H9 (cell line): ENCODE measurements at regions not wholly inside any gene's neighbourhood (a gene's known extent, or its start where the extent isn't known, plus 50 kb on each side); places are given as distances from the start of the nearest gene placed in this dataset.

Source experiments
- DNase-seq: peaks from one replicate; pipeline ENCODE4 v3.0.0-alpha.2; 2017
- H2AFZ ChIP-seq: one replicate; pipeline ENCODE4 v1.6.1; 2013; ENCODE audit warnings: mild to moderate bottlenecking, low read length, control low read depth, moderate library complexity
- H2AK5ac ChIP-seq: 2 replicates; pipeline ENCODE4 v1.6.1; 2013; ENCODE audit warnings: low read length, control low read depth, mixed read lengths; ENCODE audit not compliant: insufficient read length
- H2BK120ac ChIP-seq: one replicate; pipeline ENCODE4 v1.6.1; 2013; ENCODE audit warnings: low read depth, mild to moderate bottlenecking, low read length, control low read depth, inconsistent platforms; ENCODE audit not compliant: poor library complexity, severe bottlenecking
- H2BK12ac ChIP-seq: 2 replicates; pipeline ENCODE4 v1.6.1; 2013; ENCODE audit warnings: low read length, control low read depth, mixed read lengths, low read depth; ENCODE audit not compliant: insufficient read length
- H2BK15ac ChIP-seq: 2 replicates; pipeline ENCODE4 v1.6.1; 2013; ENCODE audit warnings: low read depth, low read length, control low read depth
- H2BK20ac ChIP-seq: one replicate; pipeline ENCODE4 v1.6.1; 2013; ENCODE audit warnings: low read depth, mild to moderate bottlenecking, low read length, control low read depth, inconsistent platforms; ENCODE audit not compliant: poor library complexity, severe bottlenecking
- H2BK5ac ChIP-seq: 2 replicates; pipeline ENCODE4 v1.6.1; 2013; ENCODE audit warnings: low read length, control low read depth, mixed read lengths; ENCODE audit not compliant: insufficient read length
- H3K14ac ChIP-seq: 2 replicates; pipeline ENCODE4 v1.6.1; 2013; ENCODE audit warnings: low read length, control low read depth; ENCODE audit not compliant: insufficient read depth
- H3K18ac ChIP-seq: 2 replicates; pipeline ENCODE4 v1.6.1; 2013; ENCODE audit warnings: low read depth, mild to moderate bottlenecking, mixed read lengths, low read length, control low read depth; ENCODE audit not compliant: insufficient read length
- H3K23ac ChIP-seq: 2 replicates; pipeline ENCODE4 v1.6.1; 2013; ENCODE audit warnings: low read length, control low read depth, mixed read lengths, low read depth; ENCODE audit not compliant: insufficient read length
- H3K23me2 ChIP-seq: 2 replicates; pipeline ENCODE4 v1.6.1; 2013; ENCODE audit warnings: low read depth, mild to moderate bottlenecking, mixed read lengths, low read length, control low read depth; ENCODE audit not compliant: insufficient read length, poor library complexity, severe bottlenecking
- H3K27ac ChIP-seq: 2 replicates; pipeline ENCODE4 v1.5.1; 2013; ENCODE audit warnings: low read length, control low read depth, mixed read lengths, low read depth; ENCODE audit not compliant: insufficient read length
- H3K27me3 ChIP-seq: 2 replicates; pipeline ENCODE4 v1.6.1; 2013; ENCODE audit warnings: low read length, control low read depth, inconsistent platforms; ENCODE audit not compliant: insufficient read depth
- H3K4ac ChIP-seq: 2 replicates; pipeline ENCODE4 v1.6.1; 2013; ENCODE audit warnings: low read depth, mild to moderate bottlenecking, control low read depth, inconsistent platforms, low read length, moderate library complexity
- H3K4me1 ChIP-seq: 2 replicates; pipeline ENCODE4 v1.6.1; 2013; ENCODE audit warnings: low read length, control low read depth, inconsistent platforms; ENCODE audit not compliant: insufficient read depth
- H3K4me2 ChIP-seq: 2 replicates; pipeline ENCODE4 v1.6.1; 2013; ENCODE audit warnings: low read length, control low read depth, mixed read lengths; ENCODE audit not compliant: insufficient read length, insufficient read depth
- H3K56ac ChIP-seq: 2 replicates; pipeline ENCODE4 v1.6.1; 2013; ENCODE audit warnings: low read depth, mild to moderate bottlenecking, mixed read lengths, low read length, control low read depth; ENCODE audit not compliant: insufficient read length
- H3K79me1 ChIP-seq: 2 replicates; pipeline ENCODE4 v1.6.1; 2013; ENCODE audit warnings: low read depth, mild to moderate bottlenecking, moderate library complexity, low read length, control low read depth, inconsistent platforms; ENCODE audit not compliant: insufficient read depth, poor library complexity, severe bottlenecking
- H3K79me2 ChIP-seq: 2 replicates; pipeline ENCODE4 v1.6.1; 2013; ENCODE audit warnings: low read length, control low read depth, inconsistent platforms; ENCODE audit not compliant: insufficient read depth
- H3K9ac ChIP-seq: 2 replicates; pipeline ENCODE4 v1.6.1; 2013; ENCODE audit warnings: low read length, control low read depth, mixed read lengths; ENCODE audit not compliant: insufficient read length; ENCODE audit errors: extremely low read depth
- H3K9me3 ChIP-seq: one replicate; pipeline ENCODE4 v1.6.1; 2013; ENCODE audit warnings: low read depth, low read length, inconsistent platforms; ENCODE audit not compliant: control insufficient read depth
- H3T11ph ChIP-seq: one replicate; pipeline ENCODE4 v1.6.1; 2013; ENCODE audit warnings: mild to moderate bottlenecking, low read length, control low read depth, inconsistent platforms
- H4K20me1 ChIP-seq: one replicate; pipeline ENCODE4 v1.6.1; 2013; ENCODE audit not compliant: control insufficient read depth, insufficient read length, insufficient read depth
- H4K5ac ChIP-seq: 2 replicates; pipeline ENCODE4 v1.6.1; 2013; ENCODE audit warnings: low read depth, mild to moderate bottlenecking, mixed read lengths, low read length, control low read depth; ENCODE audit not compliant: insufficient read length
- H4K8ac ChIP-seq: replicated peaks from 2 replicates; pipeline ENCODE4 v1.6.1; 2013; ENCODE audit warnings: low read length, control low read depth, mixed read lengths, low read depth; ENCODE audit not compliant: insufficient read length
- H4K91ac ChIP-seq: 2 replicates; pipeline ENCODE4 v1.6.1; 2013; ENCODE audit warnings: low read depth, mild to moderate bottlenecking, moderate library complexity, mixed read lengths, low read length, control low read depth; ENCODE audit not compliant: insufficient read length
- H3K27ac Mint-ChIP-seq, 3 experiments: 2 replicates in 2 of 3; 3 replicates in 1 of 3; pipeline ENCODE4 v1.8.0; 2020 to 2021; ENCODE audit warnings: mixed read lengths in 3 of 3, mild to moderate bottlenecking in 1 of 3, moderate library complexity in 1 of 3
- H3K27me3 Mint-ChIP-seq: 2 replicates; pipeline ENCODE4 v1.8.0; 2021; ENCODE audit warnings: low read depth, mild to moderate bottlenecking, moderate library complexity, mixed read lengths
- H3K36me3 Mint-ChIP-seq, 3 experiments: 2 replicates in 2 of 3; 3 replicates in 1 of 3; pipeline ENCODE4 v1.8.0; 2020 to 2021; ENCODE audit warnings: low read depth in 3 of 3, mixed read lengths in 3 of 3; ENCODE audit not compliant: insufficient read depth in 1 of 3
- H3K4me1 Mint-ChIP-seq, 2 experiments: 2 replicates each; pipeline ENCODE4 v1.8.0; 2020; ENCODE audit warnings: mixed read lengths in 2 of 2
- H3K4me3 Mint-ChIP-seq, 2 experiments: 2 replicates in 1 of 2; 3 replicates in 1 of 2; pipeline ENCODE4 v1.8.0; 2020 to 2021; ENCODE audit warnings: mild to moderate bottlenecking in 2 of 2, mixed read lengths in 2 of 2, moderate library complexity in 1 of 2
- H3K9me3 Mint-ChIP-seq, 2 experiments: 2 replicates in 1 of 2; 3 replicates in 1 of 2; pipeline ENCODE4 v1.8.0; 2020; ENCODE audit warnings: mild to moderate bottlenecking in 2 of 2, mixed read lengths in 2 of 2, moderate library complexity in 1 of 2
- WGBS: extraction: QIAGEN DNeasy Blood & Tissue Kit; methylation state at CpG from one replicate; pipeline ENCODE4 v1.1.7; 2013; ENCODE audit warnings: missing lambda C conversion rate, low lambda C conversion rate, mixed read lengths; ENCODE audit not compliant: insufficient read length; ENCODE audit errors: extremely low coverage; 5-methylcytosine and 5-hydroxymethylcytosine counted together
- TF ChIP-seq, protein P1 (sequence below): fragments of 200-600 bp; sonication (generic); conservative IDR thresholded peaks from 3 replicates; pipeline ENCODE4 v1.8.0; 2021; ENCODE audit warnings: antibody characterized with exemption, mild to moderate bottlenecking

DNA sequence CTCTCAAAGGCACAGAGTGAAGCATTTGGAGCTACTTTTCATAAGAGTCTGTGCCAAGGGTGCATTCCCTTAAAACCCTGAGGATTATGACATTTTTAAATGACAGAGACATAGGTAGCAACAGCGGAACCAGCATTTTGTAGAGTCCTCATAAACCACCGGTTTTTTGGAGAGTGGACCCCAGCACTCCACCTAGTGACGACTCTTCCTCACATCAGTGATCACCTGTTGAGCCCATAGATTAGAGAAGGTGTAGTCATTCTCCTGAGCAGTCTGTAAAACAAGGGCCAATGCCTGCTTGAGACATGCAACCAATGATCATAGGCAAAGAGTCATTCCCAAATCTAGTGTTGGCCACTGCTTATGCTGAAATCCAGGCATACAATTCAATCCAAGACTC is 399.1 kb downstream of the GXYLT1 start:
- no peaks in the 10 kb centered on the region for H3K4me1 Mint-ChIP-seq
- H2BK15ac ChIP-seq: no peak overlapping the region
- H3K18ac ChIP-seq: no peak overlapping the region
- no peak overlapping the region for H2BK12ac ChIP-seq
- H4K8ac ChIP-seq: no peak overlapping the region
- no peak overlapping the region for H3K56ac ChIP-seq
- H2BK120ac ChIP-seq: no peak overlapping the region
- H2AK5ac ChIP-seq: no peak overlapping the region
- H3K79me2 ChIP-seq: no peaks in the 10 kb centered on the region
- H3K14ac ChIP-seq: no peak overlapping the region
- TF ChIP-seq, protein P1, sequence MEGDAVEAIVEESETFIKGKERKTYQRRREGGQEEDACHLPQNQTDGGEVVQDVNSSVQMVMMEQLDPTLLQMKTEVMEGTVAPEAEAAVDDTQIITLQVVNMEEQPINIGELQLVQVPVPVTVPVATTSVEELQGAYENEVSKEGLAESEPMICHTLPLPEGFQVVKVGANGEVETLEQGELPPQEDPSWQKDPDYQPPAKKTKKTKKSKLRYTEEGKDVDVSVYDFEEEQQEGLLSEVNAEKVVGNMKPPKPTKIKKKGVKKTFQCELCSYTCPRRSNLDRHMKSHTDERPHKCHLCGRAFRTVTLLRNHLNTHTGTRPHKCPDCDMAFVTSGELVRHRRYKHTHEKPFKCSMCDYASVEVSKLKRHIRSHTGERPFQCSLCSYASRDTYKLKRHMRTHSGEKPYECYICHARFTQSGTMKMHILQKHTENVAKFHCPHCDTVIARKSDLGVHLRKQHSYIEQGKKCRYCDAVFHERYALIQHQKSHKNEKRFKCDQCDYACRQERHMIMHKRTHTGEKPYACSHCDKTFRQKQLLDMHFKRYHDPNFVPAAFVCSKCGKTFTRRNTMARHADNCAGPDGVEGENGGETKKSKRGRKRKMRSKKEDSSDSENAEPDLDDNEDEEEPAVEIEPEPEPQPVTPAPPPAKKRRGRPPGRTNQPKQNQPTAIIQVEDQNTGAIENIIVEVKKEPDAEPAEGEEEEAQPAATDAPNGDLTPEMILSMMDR: peak; percentile 56
- no peak overlapping the region for H3K23ac ChIP-seq
- no peak overlapping the region for H2AFZ ChIP-seq
- peaks cover 5 to 8% of the 10 kb centered on the region in 2 experiments; a peak in 4 of 5 replicates for H3K9me3 Mint-ChIP-seq
- no peaks in the 10 kb centered on the region for H3K4me1 ChIP-seq
- no peaks in the 10 kb centered on the region for H3K27me3 Mint-ChIP-seq
- no peaks in the 10 kb centered on the region for H3K23me2 ChIP-seq
- no peak overlapping the region for H2BK5ac ChIP-seq
- H4K91ac ChIP-seq: no peak overlapping the region
- H3T11ph ChIP-seq: no peak overlapping the region
- no peak overlapping the region for H2BK20ac ChIP-seq
- no peak overlapping the region for H3K4me3 Mint-ChIP-seq
- no peak overlapping the region for H3K4ac ChIP-seq
- no peaks in the 10 kb centered on the region for H3K27me3 ChIP-seq
- no peaks in the 10 kb centered on the region for H3K79me1 ChIP-seq
- no peaks in the 10 kb centered on the region for H4K20me1 ChIP-seq
- no peaks in the 10 kb centered on the region for H3K9me3 ChIP-seq
- no peak overlapping the region for H3K27ac ChIP-seq
- H3K36me3 Mint-ChIP-seq: peaks cover 0 to 5% (median 4%) of the 10 kb centered on the region in 3 experiments; a peak in 2 of 7 replicates
- no peak overlapping the region for H4K5ac ChIP-seq
- no peak overlapping the region; a peak in 1 of 7 replicates for H3K27ac Mint-ChIP-seq
- WGBS: no CpG with 5 or more reads among the region's 3 CpGs
- no peak overlapping the region for H3K9ac ChIP-seq
- peak; percentile 38 for DNase-seq
- no peak overlapping the region for H3K4me2 ChIP-seq
